GF-D8 (cell line): ENCODE measurements at regions not wholly inside any gene's neighbourhood (a gene's known extent, or its start where the extent isn't known, plus 50 kb on each side); places are given as distances from the start of the nearest gene placed in this dataset.

Source experiments
- DNase-seq: peaks from one replicate; lab custom pipeline; 2025; lab: John Stamatoyannopoulos, UW

DNA sequence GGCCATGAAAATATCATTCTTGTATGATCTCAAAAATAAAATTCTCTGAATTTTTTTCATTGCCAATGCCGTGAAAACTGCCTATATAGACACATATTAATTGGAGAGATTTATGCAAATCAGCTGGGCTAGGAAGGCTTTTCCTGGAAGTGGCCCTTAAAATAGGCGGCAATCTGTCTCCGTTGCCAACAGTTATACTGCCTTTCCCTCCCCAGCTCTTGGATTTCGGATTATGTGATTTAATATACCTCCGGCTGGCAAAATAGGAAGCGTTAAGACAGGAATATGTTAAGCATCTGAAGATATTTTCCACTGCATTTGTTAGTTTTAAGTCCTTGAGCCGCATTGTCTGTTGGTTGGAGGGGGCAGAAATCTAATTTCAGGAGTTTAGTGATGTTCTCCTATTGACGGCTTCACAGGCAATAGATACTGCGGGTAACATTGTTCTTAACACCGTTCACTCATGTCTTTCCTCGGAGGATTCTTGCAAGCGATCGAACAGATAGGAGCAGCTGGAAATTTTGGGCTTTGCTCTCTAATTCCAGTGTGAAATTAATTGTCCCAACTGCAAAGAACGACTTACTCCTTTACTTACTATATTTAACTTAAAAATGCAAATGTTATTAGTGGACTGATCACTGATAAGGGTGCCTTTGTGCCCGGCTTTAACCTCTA is 113.3 kb downstream of the LINC00237 start:
- DNase-seq: no peak

- DNase-seq: no peak
Measured at GRCh38 chr20:20992277-20992676, 113.9 kb downstream of the LINC00237 start.

- no peak for DNase-seq
Measured at GRCh38 chr20:20989081-20989480, 117.1 kb downstream of the LINC00237 start.

DNA sequence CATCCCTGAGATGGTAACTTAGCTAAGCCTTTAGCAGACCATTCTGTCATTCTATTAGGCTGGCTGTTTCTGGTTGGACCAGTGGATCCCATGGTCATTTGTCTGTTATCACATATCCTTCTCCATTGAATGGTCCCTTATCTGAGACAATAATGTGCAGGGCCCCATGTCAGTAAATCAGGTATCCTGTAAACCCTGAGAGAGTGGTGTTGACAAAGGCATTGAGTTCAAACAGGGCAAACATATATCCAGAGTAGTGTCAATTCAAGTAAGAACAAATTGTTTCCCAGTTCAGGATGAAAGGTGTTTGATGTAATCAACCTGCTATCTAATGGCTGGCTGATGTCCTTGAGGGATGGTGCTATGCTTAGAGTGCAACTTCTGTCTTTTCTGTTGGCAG is 126.2 kb downstream of the LINC00237 start:
- no peak for DNase-seq

GRCh38 chr20:20977786-20978185 is 128.4 kb downstream of the LINC00237 start:
- no peak for DNase-seq

DNA sequence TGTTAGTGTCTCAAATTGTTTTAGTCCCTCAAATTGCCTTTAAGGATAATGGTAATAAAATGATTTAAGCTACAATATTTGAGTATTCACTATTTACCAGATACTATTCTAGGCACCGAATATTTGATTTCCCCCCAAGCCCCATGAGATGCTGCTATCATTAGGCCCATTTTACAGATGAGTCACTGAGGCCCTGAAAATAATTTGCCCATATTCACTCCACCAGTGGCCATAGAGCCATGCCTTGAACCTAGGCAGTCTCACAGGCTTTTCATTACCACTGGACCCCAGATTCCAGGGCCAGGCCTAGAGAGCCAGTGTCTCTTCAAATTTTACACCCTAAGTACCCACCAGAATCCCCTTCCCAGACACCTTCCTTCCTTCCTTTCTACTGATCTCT is 133.7 kb downstream of the LINC00237 start:
- no peak for DNase-seq

GRCh38 chr20:20971810-20972209 is 134.3 kb downstream of the LINC00237 start:
- no peak for DNase-seq

- DNase-seq: no peak
Measured at GRCh38 chr20:20970841-20971240, 135.3 kb downstream of the LINC00237 start.

- no peak for DNase-seq
Measured at GRCh38 chr20:20969701-20970280, 136.4 kb downstream of the LINC00237 start.

DNA sequence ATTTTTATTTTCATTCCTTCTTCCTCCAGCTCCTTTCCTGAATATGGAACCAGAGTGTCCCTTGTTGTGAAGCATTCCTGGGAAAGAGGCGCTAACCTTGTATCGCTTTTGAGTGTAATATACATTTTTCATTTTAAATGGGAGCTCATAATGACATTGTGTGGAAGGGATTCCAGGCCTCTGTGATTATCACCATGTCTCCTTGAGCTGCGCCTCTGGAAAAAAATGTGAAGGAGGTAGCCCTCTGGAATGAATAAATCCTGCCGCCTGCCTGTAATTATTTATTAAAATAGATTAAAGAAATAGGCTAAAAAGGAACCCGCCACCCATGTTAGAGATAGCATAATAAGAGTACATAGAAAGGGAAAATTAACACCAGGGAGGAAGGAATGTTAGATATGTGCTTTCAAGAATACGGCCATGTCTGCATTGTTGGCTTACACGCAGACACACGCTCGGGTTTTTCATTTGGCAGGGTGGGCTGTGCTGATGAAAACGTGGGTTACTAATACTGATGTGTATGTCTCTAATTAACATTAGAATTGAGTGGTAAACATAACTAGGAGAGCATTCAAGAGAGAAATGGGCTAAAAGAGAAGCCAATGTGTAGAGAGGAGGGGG is 138.5 kb downstream of the LINC00237 start:
- DNase-seq: no peak

DNA sequence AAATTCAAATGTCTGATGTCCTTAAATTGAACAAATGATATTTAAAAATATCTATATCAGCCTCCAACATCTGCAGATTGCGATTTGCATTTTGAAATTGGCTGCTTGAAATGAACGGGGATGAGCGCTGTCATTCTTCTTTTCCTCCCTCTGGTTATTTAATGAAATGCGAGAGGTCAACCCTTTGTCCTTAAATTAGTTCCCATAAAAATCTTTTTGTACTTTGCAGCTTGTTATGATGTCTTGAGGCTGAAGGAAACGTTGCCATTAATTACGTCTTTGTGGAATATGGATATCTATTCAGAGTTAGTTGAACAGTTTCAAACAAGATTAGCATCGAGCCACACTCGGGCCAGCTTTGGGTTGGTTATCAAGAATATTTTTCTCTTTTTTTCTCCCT is 140.0 kb downstream of the LINC00237 start:
- no peak for DNase-seq

DNA sequence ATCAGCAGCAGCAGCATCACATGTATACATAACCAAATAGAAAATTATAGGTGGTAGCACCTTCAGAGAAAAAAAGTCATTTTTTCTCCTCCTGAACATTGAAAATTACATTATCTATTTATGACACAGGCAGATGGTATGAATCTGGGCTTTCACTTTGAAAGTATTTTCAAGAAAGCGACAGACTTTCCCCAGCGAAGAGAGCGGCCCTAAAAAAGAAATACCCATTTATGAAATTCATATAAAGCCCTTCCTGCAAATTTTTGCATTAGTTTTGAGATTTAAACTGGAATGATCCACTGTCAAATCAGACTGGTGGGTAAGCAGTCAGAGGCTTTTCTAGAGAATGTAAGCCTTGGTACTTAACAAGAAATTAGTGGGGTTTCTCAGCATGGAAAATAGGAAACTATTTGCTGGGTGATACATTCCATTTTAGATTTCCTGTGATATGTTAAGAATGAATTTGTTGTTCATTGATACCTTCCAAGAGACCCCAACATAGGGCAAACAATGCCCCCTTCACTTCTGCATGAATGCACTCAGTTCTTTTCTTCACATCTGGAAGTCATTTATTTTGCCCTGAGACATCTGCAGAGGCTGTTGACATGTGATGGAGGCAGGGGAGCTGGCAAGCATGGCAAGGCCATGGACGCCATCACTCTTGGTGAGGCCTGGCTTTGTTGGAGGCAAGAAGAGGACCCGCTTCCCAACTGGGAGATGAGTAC is 147.0 kb downstream of the LINC00237 start:
- DNase-seq: no peak

DNA sequence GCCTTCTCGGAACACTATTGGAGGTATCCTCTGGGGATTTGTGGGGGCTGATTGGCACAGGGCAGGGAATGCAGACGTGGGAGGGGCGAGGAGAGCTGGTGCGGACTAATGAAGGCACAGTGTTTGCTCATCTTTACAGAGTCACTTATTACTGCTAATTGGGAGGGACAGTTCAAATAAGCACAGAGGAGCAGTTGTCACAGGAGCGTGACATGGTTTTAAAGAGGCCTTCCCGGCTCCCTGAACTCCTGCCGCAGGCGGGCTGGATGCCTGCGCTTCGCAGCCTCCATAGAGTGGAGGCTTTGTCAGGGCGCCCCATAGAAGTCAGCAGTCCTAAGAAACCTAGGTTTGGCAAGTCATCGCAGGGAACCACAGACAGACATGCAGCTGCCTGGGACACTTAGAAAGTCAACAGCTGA is 149.6 kb downstream of the LINC00237 start:
- DNase-seq: no peak

GRCh38 chr20:20955892-20956291 is 150.3 kb downstream of the LINC00237 start:
- no peak for DNase-seq

DNA sequence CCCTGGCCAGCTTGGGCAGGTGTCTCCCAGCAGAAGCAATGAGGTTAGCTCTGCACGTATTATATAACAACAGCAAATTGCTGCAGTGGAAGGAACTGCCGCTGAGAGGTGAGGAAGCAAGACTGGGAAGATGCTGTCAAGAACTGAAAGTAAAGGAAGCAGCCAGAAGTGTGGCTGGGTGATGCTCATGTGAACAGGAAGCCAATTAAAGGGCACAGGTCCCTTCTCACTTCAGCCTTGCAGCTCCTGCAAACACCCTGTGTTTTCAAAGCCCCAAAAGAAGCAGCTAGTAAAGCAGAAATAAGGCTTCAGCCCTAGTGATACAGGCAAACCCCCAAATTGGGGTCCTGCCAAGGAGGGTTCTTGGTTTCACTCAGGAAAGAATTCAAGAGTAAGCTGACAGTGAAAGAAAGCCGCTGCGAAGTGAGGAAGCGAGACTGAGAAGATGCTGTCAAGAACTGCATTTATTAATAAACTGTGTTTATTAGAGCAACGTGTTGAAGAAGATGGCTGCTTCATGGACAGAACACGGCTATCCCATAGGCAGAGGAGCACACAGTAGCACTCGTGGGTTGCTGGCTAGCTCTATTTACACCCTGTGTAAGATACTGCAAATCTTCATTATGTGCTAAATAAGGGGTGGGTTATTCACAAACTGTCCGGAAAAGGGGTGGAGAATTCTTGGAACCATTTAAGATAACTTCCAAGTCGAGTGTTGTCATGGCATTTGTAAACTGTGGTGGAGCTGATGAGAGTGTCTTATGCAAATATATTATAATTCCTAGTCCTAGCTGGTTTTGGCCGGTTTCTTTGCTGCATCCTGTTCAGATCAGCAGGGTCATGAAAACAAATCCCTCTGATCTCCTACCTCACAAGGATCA is 152.2 kb downstream of the LINC00237 start:
- no peak for DNase-seq

DNA sequence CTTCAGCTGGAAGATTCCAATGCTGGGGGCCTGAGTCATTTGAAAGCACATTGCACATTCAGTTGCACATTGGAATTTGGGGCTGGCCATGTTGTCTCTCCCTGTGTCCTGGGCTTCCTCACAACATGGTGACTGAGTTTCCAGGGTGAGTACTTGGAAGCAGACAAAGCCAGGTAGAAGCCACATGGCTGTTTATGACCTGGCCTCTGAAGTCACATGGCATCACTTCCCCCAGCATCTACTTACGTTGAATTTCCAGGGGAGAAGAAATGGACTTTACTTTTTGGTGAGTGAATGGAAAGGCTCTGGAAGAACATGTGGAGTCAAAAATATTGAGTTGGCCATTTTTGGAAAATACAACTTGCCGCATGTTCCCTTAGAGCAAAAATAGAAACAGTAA is 155.5 kb downstream of the LINC00237 start:
- no peak for DNase-seq

DNA sequence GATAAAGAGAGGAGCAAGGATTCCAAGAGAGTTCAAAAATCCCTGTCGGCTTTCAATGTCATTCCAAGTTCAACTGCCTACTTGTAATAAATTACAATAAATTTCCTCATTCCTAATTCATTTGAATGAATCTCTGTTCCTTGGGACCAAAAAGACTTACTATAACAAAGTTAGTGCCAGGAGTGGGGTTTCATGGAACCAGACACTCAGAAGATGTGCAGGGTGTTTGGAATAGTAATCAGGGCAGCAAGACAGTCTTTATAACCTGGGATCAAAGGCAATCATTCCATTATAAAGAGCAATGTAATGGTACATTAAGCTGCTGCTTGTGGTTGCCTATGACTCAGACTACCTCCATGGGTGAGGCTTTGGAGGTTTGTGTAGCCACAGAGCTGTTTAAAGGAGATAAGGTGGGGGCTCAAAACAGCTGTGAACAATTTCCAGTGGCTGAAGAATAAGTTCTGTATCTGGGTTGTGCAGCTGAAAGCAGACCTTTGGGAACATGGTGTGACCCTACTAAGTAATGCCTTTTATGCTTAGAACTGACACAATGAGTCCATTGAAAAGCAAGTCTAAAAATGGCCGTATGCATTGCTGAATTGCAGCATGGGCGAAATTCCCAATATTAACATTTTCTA is 159.9 kb downstream of the LINC00237 start:
- DNase-seq: no peak

- no peak for DNase-seq
Measured at GRCh38 chr20:20941468-20941889, 164.7 kb downstream of the LINC00237 start.

DNA sequence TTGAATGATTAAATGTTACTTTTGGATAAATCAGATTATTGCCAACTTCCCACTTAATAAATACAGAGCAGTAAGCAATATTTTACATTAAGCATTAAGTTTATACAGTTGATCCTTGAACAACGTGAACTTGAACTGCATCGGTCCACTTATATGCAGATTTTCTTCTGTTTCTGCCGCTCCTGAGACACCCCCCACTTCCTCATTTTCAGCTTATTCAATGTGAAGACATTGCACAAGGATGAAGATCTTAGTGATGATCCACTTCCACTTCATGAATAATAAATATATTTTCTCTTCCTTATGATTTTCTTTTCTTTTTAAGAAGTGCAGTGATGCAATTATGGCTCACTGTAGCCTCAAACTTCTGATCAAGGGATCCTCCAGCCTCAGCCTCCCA is 167.2 kb downstream of the LINC00237 start:
- no peak for DNase-seq

DNA sequence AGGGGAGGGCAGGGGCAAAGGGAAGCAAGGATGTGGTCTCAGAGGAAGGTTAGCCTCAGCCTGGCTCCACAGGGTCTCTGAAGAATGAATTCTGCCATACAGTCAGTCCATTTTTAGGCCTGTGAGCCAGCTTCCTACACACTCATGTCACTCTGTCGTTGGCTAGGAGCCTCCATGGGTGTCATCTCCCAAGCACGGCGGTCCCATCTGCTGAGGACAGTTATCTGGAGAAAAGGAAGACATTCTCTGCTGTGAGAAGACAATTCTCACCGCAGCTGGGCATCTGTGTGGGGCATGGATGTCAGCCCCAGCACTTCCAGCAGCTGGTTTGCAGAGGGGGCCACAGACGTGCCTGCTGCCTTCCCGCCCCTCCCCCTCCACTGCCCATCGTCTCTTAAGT is 167.6 kb downstream of the LINC00237 start:
- no peak for DNase-seq

DNA sequence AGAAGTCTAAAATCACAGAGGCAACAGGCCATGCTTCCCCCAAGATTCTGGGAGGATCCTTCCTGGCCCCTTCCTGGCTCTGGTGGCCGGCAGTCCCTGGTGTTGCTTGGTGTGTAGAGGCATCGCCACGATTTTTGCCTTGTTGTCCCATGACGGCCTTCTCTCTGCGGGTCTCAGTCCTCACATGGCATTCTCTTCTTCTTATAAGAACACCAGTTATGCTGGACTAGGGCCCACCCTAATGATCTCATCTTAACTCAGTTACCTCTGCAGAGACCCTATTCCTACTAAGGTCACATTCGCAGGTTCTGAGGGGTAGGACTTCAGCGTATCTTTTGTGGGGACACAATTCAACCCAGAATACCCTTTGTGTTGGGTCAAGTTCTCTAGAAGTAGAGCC is 168.0 kb downstream of the LINC00237 start:
- DNase-seq: no peak
